ENCODE measurements at regions not wholly inside any gene's neighbourhood (a gene's known extent, or its start where the extent isn't known, plus 50 kb on each side); places are given as distances from the start of the nearest gene placed in this dataset.
"Not testable (repeated sequence)": the region's sequence is repeated elsewhere in the genome, so short reads cannot be mapped to it uniquely, and the experiment has no call there.

DNA sequence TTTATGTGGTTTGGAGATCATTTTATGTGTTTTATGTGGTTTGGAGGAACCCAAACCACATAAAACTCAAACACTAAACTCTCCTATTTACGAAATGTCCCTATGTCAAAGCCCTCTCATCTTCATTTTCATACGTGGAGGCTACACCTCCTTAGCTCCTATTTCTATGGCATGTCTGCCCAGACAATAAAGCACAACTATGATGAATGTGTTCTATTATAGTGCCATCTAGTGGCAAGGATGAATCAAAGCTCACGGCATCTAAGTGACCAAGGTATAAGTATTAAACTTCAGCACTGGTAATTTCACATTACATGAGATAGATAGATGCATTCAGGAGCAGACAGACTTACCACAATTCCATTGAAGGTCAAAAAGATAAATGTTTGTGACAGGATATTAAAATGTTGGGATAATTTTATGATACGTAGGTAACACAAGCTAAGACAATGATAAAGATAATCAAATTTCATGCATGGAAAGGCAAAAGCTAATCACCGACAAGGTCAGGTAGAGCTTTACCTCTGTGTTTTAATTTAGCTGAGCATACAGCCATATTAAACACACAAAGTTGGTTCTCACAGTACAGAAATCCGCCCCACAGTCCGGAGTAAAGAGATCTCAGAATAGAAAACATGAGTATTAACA lies 130.6 kb upstream of the FHIT start:
- peak; percentile 46 for DNase-seq (ENCODE audit: low spot score)

DNA sequence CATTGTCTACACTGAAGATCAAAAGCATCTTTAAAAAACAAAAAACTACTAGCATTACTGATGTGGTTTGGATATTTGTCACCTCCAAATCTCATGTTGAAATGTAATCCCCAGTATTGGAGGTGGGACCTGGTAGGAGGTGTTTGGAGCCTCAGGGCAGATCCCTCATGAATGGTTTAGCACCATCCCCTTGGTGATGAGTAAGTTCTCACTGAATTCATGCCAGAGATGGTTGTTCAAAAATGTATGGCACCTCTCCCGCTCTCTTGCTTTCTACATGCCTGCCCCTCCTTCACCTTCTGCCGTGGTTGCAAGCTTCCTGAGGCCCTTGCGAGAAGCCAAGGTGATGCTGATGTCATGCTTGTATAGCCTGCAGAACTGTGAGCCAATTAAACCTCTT lies 136.6 kb upstream of the FHIT start:
- no peak for DNase-seq (ENCODE audit: low spot score)

DNA sequence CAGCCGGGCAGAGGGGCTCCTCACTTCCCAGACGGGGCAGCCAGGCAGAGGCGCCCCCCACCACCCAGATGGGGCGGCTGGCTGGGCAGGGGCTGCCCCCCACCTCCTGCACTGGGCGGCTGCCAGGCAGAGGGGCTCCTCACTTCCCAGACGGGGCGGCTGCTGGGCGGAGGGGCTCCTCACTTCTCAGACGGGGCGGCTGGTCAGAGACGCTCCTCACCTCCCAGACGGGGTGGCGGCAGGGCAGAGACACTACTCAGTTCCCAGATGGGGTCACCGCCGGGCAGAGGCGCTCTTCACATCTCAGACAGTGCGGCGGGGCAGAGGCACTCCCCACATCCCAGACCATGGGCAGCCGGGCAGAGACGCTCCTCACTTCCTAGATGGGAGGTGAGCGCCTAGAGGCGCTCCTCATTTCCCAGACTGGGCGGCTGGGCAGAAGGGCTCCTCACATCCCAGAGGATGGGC lies 142.3 kb upstream of the FHIT start:
- DNase-seq (ENCODE audit: low spot score) = not testable (repeated sequence)

DNA sequence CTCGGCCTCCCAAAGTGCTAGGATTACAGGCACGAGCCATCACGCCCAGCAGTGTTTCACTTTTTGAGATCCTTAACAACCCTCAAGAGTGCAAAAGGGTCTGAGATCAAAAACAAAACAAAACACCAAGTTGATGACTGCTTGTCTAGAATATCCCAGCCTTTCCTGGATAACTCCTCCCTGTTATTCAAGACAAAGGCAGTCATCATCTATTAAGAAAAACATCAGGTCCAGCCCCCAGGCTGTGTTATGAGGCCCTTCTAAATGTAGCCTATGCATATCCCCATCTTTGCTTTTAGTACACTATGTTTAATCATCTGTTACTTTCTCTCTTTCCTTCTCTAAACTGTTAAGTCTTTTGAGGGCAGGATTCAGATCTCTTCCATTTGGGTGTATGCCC lies 150.1 kb upstream of the FHIT start:
- no peak for DNase-seq (ENCODE audit: low spot score)

DNA sequence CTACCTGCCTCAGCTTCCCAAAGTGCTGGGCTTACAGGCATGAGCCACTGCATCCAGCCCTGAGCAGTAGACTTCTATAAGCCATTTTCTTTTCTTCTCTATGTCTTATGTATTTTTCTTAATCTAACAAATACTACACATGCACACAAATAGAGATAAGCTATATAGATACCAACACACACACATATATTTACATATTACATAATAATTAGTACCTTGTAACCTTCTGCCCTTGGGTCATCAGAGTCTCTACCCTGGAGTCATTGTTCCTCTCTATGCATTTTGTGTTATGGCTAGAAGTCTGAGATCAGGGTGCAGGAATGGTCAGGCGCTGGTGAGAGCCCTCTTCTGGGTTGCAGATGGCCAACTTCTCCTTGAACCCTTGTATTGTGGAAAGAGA lies 154.0 kb upstream of the PTPRG start:
- no peak for DNase-seq (ENCODE audit: low spot score)

DNA sequence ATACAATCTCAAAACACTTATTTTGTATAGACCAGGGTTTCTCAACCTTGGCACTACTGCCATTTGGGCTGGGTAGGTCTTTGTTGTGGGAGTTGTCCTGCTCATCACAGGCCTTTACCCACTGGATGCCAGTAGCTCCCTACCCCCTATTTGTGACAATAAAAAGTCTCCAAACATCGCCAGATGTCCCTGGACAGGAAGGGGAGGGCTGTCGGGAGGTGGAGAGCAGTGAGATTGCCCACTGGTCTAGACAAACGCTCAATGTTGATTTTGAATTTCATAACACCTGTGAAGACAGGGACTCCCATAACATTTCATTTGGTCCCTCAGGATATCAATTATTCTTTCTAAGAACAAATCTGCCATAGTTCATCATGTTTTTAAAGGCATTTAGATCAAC lies 151.7 kb upstream of the PTPRG start:
- no peak for DNase-seq (ENCODE audit: low spot score)

DNA sequence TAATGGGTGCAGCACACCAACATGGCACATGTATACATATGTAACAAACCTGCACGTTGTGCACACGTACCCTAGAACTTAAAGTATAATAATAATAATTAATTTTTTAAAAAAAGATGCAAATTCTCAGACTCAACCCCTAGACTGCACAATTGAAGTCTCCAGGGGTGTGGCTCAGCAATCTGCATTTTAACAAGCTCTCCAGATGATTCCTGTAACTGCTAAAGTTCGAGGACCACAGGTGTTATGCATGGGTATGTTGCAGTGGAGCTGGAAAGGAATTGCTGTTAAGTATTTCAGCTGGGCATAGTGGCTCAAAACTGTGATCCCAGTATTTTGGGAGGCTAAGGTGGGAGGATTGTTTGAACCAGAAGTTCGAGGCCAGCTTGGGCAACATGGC lies 151.0 kb upstream of the PTPRG start:
- DNase-seq (ENCODE audit: low spot score) = not testable (repeated sequence)

DNA sequence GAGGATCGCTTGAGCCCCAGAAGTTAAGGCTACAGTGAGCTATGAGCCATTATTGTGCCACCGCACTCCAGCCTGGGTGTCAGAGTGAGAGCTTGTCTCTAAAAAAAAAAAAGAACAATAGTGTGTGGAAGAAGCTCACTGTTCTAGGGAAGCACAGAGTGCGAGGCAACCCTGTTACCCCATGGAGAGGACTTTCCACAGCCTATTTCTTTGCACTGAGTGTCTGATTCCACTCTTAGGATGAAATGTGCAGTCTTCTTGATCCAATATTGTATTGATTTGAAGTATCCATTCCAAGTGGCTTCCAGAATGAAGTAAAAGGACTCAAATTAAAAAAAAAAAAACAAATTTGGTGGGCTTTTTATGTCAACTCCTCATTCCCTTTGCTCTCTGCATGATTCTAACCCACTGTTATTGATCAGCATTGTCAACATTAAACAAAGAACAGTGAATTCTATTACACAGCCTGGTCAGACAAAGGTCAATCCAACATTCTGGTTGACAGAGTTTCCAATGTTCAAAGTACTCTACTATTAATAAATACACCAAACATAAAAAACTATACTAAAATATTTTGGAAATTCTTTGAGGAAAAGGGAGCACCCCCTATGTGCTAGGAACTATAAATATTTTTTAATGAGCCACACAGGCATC lies 150.2 kb upstream of the PTPRG start:
- no peak for DNase-seq (ENCODE audit: low spot score)

DNA sequence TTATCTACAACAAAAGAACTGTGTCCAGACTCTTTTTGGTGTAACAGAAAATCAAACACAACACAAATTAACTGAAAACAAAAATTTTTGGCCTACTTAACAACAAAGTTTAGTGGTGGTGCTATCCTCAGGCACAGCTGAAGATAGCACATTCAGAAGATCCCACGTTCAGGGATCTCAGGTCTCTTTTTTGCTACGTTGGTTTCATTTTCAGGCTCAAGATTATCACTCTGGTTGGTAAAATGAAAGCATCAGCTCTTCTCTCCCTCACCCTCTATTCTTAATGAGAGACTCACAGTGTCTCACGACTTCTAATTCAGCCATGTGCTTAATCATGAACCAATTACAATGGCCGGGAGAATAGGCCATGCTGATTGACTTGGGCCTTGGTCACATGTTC lies 146.9 kb upstream of the PTPRG start:
- no peak for DNase-seq (ENCODE audit: low spot score)

DNA sequence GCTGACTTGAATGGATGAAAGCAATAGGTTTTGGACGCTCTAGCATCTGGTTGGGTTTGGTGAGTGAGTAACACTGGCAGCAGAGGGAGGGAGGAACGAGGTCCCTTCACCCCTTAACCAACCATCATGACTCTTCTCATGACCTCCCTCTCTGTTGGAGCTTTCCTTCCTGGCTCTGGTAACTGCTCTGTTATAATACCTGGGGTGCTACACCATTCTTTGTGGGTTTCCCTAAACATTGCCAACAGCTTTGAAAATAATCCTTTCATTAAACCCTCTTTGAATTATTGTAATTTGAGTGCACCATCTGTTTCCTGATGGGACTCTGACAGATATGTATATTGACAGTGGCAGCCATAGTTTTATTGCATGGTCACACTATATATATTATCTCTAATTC lies 146.2 kb upstream of the PTPRG start:
- DNase-seq (ENCODE audit: low spot score) = no peak

DNA sequence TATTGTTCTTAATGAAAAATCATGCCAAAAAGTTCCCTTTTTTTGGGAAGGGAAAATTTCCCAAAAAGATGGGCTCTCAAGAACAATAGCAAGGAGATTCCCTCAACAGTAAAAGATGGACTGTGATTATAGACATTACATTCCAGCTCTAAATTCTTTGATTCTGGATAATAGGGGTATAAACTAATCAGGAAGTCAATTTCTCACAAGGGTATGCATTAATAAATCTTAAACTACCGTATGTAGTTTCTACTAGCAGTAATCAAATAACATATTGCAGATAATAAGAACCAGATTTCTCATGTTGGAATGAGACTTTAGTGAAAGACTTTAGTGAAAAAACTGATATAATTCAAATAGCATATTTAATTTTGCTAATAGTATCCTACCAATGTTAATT lies 144.8 kb upstream of the PTPRG start:
- no peak for DNase-seq (ENCODE audit: low spot score)

DNA sequence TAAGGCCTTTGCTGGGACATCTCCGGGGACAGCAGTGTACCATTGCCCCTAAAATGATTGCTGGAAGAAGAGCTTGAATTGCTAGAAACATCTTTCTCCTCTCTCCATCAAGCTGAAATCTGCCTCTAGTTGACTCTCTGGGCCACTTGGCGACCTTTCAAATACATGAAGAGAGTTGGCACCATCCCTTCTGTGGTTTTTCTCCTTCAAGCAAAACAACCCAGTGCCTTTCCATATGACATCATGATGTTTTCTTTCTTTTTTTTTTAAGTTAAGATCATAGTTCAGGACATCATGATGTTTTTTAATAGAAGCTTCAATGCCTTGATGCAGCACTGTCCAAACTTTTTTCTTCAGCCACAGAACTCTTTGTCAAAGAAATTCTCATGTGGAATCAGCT lies 144.0 kb upstream of the PTPRG start:
- no peak for DNase-seq (ENCODE audit: low spot score)

DNA sequence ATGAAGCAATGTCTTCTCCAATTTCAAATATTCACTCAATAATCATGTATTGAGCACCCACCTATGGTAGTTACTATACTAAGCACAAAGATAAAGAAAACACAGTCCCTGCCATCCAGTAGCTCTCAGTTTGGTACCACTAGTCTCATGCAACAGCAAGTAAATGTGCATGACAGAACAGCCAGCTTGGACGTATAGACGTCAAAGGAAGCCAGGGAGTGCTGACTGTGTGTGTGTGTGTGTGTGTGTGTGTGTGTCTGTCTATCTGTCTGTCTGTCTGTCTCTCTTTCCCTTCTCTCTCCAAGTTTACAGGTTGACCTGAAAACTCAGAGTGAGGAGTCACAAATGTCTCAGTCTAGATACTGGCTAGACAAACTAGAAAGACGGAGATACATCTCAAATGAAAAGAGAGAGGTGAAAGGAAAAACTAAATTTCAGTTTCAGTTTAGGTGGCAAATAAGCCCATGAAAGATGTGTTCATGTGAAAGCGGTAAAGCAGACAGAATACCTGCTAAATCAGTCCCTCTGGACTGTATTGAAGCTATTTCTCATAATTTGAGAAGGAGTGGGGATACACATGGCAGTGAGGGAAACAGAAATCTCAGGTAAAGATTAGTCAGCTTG lies 141.1 kb upstream of the PTPRG start:
- no peak for DNase-seq (ENCODE audit: low spot score)

DNA sequence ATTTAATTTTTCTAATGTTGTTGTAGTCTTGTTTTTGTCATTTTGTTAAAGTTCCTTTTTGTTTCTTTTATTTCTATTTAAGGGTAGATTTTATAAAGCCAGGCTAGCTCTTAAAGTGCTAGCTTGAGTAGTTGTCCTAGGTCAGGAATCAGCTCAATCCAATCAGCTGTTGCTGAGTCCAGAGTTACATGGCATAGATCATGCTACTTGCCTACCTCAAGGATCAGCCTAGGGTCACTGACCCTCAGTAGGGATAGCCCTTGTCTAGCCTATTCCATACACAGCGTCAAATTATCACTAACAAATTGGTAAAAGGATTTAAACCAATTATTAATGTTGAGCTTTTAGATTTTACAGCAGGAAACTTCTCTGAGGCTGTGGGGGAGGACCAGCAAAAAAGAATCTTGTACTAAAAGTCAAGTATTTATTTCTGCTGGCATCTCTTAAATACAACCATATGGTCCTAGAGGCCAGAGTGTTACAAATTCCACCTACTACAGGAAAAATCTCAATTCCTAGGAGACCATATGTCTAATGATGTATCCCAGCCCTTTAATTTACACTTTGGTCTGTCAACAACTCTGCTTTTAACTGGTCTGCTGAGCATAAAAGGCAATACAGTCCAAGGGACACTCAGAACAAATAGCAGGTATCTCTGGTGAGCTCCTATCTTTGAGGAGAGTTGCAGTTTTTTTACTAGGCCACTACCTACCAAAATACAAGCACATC lies 138.3 kb upstream of the PTPRG start:
- DNase-seq (ENCODE audit: low spot score) = no peak

DNA sequence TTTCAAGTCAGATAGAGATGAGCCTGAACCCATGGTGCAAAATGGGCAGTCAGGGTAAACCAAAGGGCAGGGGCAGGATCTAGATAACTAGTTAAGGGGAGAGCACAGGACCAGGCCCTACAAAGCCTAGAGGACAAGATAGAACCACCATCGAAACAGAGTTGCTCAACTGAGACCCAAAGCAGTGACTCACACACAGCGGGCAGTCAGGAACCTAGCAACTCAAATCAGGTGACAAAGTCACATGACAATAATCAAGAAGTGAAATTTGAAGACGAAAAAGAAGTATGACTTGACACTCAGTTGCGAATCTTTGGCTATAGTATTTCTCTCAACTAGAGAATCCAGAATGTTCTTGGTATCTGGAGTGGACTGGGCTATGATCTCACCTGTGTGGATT lies 136.0 kb upstream of the PTPRG start:
- no peak for DNase-seq (ENCODE audit: low spot score)

DNA sequence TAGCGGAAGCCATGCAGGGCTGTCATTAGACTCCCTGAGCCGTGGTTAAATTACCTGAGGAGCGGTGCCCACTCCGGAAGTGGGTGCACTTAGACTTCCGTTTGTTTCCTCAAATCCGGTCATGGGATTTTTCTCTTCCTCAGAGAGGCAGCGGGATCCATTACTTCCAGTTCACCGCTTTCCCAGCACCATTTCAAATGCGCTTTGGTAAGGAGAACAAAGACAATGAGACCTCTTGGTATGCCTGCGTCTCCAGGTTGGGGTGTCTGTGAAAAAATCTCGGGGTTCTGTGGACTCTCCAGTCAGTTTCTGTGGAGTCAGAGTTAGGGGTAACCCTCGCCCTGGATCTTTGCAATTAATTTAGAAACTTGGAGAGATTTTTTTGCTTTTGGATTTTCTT lies 132.3 kb upstream of the PTPRG start:
- no peak for DNase-seq (ENCODE audit: low spot score)

DNA sequence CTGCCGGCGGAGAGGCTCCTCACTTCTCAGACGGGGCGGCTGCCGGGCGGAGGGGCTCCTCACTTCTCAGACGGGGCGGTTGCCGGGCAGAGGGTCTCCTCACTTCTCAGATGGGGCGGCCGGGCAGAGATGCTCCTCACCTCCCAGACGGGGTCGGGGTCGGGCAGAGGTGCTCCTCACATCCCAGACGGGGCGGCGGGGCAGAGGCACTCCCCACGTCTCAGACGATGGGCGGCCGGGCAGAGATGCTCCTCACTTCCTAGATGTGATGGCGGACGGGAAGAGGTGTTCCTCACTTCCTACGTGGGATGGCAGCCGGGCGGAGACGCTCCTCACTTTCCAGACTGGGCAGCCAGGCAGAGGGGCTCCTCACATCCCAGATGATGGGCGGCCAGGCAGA lies 126.5 kb upstream of the PTPRG start:
- not testable (repeated sequence) for DNase-seq (ENCODE audit: low spot score)

DNA sequence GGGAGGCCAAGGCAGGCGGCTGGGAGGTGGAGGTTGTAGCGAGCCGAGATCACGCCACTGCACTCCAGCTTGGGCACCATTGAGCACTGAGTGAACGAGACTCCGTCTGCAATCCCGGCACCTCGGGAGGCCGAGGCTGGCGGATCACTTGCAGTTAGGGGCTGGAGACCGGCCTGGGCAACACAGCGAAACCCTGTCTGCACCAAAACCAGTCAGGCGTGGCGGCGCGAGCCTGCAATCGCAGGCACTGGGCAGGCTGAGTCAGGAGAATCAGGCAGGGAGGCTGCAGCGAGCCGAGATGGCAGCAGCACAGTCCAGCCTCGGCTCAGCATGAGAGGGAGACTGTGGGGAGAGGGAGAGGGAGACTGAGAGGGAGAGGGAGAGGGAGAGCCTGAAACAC lies 126.0 kb upstream of the PTPRG start:
- DNase-seq (ENCODE audit: low spot score) = not testable (repeated sequence)

DNA sequence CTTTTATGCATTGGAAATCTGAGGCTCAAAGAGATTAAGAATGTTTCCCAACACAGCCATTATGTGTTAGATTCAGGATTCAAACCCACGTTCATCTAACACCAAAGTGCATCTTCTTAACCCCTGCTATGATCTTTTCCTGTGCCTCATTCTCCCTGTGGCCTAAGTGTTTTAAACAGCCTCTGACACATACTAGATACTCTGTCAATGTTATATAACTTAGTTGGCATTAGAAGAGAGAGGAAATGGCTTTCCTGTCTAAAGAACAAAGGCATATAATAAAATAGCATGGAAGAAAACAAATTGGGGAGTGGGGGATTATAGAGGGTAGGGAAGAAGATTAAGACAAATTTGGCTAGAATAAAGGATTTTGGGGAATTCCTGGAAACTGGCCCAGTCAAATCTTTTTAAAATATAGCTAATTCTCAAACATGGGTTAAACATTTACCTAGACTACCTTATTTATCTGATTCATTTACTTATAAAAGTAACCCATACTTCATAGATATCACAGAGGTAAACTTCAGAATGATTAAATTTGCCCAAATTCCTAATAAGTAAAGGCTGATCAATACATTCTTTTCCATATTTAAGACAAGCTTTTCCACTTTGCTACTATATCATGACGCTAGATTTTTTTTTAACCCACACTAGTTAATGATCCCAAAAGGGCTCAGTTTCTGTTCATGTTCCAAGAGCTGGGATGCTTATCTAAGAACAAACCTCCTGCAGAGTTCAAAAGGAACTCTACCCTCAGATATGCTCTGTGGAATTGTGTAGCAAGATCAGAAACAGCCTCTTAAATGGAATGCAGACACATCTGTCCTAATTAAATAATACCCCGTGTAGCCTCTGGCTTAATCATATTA lies 122.9 kb upstream of the PTPRG start:
- DNase-seq (ENCODE audit: low spot score) = no peak

DNA sequence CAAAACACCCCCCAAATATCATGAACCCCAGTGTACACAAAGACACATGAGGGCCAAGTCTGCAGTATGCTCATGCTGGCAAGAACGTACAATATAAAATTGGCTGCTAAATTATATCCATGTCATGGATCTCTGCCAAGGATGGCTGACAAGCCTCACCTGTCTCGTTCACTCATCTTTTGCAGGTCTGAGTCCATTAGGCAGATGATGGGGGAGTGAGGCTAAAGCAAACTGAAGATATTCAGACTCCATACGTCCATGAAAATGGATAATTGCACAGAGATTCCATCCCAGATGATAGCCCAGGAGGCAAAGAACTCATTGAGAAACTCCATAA lies 122.3 kb upstream of the PTPRG start:
- DNase-seq (ENCODE audit: low spot score) = no peak

DNA sequence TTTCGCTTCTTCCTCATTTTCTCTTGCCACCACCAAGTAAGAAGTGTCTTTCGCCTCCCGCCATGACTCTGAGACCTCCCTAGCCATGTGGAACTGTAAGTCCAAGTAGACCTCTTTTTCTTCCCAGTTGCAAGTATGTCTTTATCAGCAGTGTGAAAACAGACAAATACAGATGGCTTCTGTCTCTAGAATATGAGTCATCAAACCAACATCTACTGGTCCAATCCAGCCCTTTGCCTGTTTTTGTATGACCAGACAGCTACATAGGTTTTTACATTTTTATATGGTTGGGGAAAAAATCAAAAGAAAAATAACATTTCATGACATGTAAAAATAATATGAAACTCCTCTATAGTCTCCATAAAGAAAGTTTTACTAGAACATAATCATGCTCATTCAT lies 118.7 kb upstream of the PTPRG start:
- no peak for DNase-seq (ENCODE audit: low spot score)

DNA sequence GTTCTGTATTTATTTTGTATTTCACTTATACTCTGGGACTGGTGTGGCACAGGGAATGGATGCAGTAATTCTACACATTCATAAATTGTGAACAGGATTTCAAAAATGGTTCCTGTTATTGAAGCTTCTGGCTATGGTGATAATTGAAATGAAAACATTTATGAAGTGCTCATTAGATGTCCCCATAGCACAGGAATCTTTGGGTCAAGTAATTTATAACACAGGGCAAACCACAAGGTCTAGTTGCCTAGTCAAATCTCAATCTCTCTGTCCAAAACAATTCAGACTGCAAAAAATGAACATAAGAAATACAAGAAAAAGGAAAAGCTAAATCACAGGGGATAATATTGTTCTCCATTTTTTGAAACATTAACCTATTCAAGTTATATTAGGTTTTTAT lies 117.5 kb upstream of the PTPRG start:
- no peak for DNase-seq (ENCODE audit: low spot score)

Data from globus pallidus (tissue), 1 donor.